HG02885 (cell line): ENCODE measurements at regions not wholly inside any gene's neighbourhood (a gene's known extent, or its start where the extent isn't known, plus 50 kb on each side); places are given as distances from the start of the nearest gene placed in this dataset.
"Not testable (repeated sequence)": the region's sequence is repeated elsewhere in the genome, so short reads cannot be mapped to it uniquely, and the experiment has no call there.

Source experiments
- ATAC-seq: cut with Tn5 transposase; IDR thresholded peaks from one replicate; pipeline ENCODE4 v1.9.1; 2021; ENCODE audit warnings: mild to moderate bottlenecking; ENCODE audit not compliant: unreplicated experiment, poor library complexity

- ATAC-seq = no peak
These were observed 173.5 kb downstream of the NPFFR2 start for GRCh38 chr4:72205298-72205697.

- ATAC-seq = no peak
These were observed 174.0 kb downstream of the NPFFR2 start for GRCh38 chr4:72205831-72206230.

GRCh38 chr4:72207196-72207595, 175.4 kb downstream of the NPFFR2 start:
- ATAC-seq = no peak

GRCh38 chr4:72208421-72209075, 176.7 kb downstream of the NPFFR2 start:
- ATAC-seq = no peak

GRCh38 chr4:72209600-72209999, 177.8 kb downstream of the NPFFR2 start:
- peak; percentile 44 for ATAC-seq

GRCh38 chr4:72213763-72214162, 182.0 kb downstream of the NPFFR2 start:
- ATAC-seq = not testable (repeated sequence)

- ATAC-seq = no peak
These were observed 183.4 kb downstream of the NPFFR2 start for GRCh38 chr4:72215198-72215597.

- no peak for ATAC-seq
These were observed 184.9 kb downstream of the NPFFR2 start for GRCh38 chr4:72216539-72217277.

- ATAC-seq = no peak
These were observed 187.2 kb downstream of the NPFFR2 start for GRCh38 chr4:72218953-72219352.
